NCI-H2029 treated with DMSO at 0.1 percent for 48 hours (cell line): ENCODE measurements at regions not wholly inside any gene's neighbourhood (a gene's known extent, or its start where the extent isn't known, plus 50 kb on each side); places are given as distances from the start of the nearest gene placed in this dataset.
"Not testable (repeated sequence)": the region's sequence is repeated elsewhere in the genome, so short reads cannot be mapped to it uniquely, and the experiment has no call there.

Experiments
- DNase-seq: peaks from one replicate; lab custom pipeline; 2025; lab: John Stamatoyannopoulos, UW

- no peak for DNase-seq
Observed at GRCh38 chr6:149127212-149127611, 190.3 kb upstream of the TAB2 start.

GRCh38 chr6:149128489-149129145 is 188.9 kb upstream of the TAB2 start:
- DNase-seq = no peak

- DNase-seq = no peak
Observed at GRCh38 chr6:149129371-149130077, 188.0 kb upstream of the TAB2 start.

- no peak for DNase-seq
Observed at GRCh38 chr6:149130090-149130489, 187.4 kb upstream of the TAB2 start.

GRCh38 chr6:149130508-149130907 is 187.0 kb upstream of the TAB2 start:
- no peak for DNase-seq

- no peak for DNase-seq
Observed at GRCh38 chr6:149131891-149132290, 185.6 kb upstream of the TAB2 start.

GRCh38 chr6:149132336-149132735 is 185.2 kb upstream of the TAB2 start:
- DNase-seq = no peak

GRCh38 chr6:149134511-149134933 is 183.0 kb upstream of the TAB2 start:
- no peak for DNase-seq

GRCh38 chr6:149135809-149136208 is 181.7 kb upstream of the TAB2 start:
- DNase-seq = no peak

GRCh38 chr6:149136273-149136912 is 181.1 kb upstream of the TAB2 start:
- no peak for DNase-seq

- DNase-seq = no peak
Observed at GRCh38 chr6:149136913-149137286, 180.6 kb upstream of the TAB2 start.

GRCh38 chr6:149137594-149137993 is 179.9 kb upstream of the TAB2 start:
- no peak for DNase-seq

- no peak for DNase-seq
Observed at GRCh38 chr6:149138089-149138488, 179.4 kb upstream of the TAB2 start.

- no peak for DNase-seq
Observed at GRCh38 chr6:149138699-149139294, 178.7 kb upstream of the TAB2 start.

GRCh38 chr6:149139782-149140136 is 177.8 kb upstream of the TAB2 start:
- DNase-seq = no peak

- DNase-seq = no peak
Observed at GRCh38 chr6:149140137-149140909, 177.2 kb upstream of the TAB2 start.

GRCh38 chr6:149140910-149141290 is 176.6 kb upstream of the TAB2 start:
- no peak for DNase-seq

- DNase-seq = no peak
Observed at GRCh38 chr6:149142924-149143429, 174.5 kb upstream of the TAB2 start.

- DNase-seq = not testable (repeated sequence)
Observed at GRCh38 chr6:149145800-149146199, 171.7 kb upstream of the TAB2 start.

- DNase-seq = no peak
Observed at GRCh38 chr6:149147195-149147594, 170.3 kb upstream of the TAB2 start.

- no peak for DNase-seq
Observed at GRCh38 chr6:149147938-149148718, 169.4 kb upstream of the TAB2 start.
